ENCODE measurements at regions not wholly inside any gene's neighbourhood (a gene's known extent, or its start where the extent isn't known, plus 50 kb on each side); places are given as distances from the start of the nearest gene placed in this dataset.

DNA sequence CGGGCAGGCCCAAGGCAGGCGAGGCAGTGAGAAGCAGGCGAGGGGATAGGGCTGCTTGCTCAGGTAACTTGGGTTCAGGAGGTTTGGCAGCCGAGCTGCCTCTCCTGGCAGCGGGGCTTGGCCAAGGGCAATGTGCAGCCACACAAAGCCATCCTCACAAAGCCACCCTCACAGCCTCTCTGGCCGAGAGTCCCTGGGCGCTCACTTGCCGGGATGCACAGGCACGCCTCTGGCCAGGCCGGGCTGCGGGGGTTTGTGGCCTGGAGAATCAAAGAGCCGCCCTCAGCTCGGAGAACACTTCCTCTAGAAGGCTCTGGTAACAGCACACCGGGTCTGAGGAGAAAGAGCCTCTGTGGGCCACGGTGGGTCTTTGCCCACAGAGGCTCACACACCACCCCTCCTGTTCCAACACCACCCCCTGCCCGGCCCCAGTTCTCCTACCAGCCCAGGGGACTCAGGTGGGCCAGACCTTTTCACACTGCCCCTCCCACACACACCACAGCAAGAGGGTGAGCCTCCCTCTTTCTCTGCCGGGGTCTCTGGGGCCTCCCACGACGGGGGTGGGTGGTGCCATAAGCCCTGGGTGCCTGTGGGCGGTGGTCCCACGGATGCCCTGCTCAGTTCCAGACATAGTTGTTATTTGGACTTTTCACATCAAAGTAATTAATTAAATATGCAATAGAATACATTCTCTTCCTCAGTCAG lies 186.9 kb downstream of the ZFP36L2 start:
- Histone ChIP-seq H3K27ac (ENCODE audit: low read depth, low read length) (no peak overlapping the region), H3K4me3 (ENCODE audit: low read depth in 1 of 2, low read length in 2 of 2) (no peak overlapping the region), H3K9ac (ENCODE audit: low read length) (no peak overlapping the region), H3K9me3 (ENCODE audit: low read length) (no peaks in the 10 kb centered on the region), H3K4me1 (ENCODE audit: insufficient read depth, low read length) (peaks cover 16% of the 10 kb centered on the region), H3K36me3 (ENCODE audit: insufficient read depth, low read length) (no peaks in the 10 kb centered on the region), H3K27me3 (ENCODE audit: control insufficient read depth in 1 of 2, insufficient read depth in 2 of 2, low read length in 2 of 2) (no peaks in the 10 kb centered on the region)

DNA sequence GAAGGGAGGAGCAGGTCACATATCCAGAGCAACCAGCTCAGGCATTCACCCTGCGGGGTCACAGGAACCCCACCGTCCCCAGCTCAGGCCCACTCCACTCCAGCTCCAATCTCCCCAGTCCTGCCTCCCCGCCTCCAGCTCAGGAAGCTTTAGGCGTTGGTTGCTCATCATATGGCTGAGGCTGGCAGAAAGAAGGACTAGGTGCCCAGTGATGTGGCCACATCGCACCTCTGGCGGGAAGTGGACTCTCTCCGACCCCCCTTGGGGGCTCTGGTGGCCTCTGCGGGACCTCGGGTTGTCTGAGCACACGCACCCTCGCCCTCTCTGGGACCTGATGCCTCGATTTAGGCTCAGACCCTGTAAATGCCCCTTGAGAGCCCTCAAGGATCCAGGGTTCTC lies 187.7 kb downstream of the ZFP36L2 start:
- H3K9ac ChIP-seq (ENCODE audit: low read length), result no peak overlapping the region
- H3K27me3 ChIP-seq (ENCODE audit: control insufficient read depth in 1 of 2, insufficient read depth in 2 of 2, low read length in 2 of 2), result no peaks in the 10 kb centered on the region
- no peak overlapping the region for H3K27ac ChIP-seq (ENCODE audit: low read depth, low read length)
- H3K9me3 ChIP-seq (ENCODE audit: low read length), result no peaks in the 10 kb centered on the region
- no peaks in the 10 kb centered on the region for H3K36me3 ChIP-seq (ENCODE audit: insufficient read depth, low read length)
- H3K4me1 ChIP-seq (ENCODE audit: insufficient read depth, low read length), result peaks cover 16% of the 10 kb centered on the region
- H3K4me3 ChIP-seq (ENCODE audit: low read depth in 1 of 2, low read length in 2 of 2), result no peak overlapping the region

DNA sequence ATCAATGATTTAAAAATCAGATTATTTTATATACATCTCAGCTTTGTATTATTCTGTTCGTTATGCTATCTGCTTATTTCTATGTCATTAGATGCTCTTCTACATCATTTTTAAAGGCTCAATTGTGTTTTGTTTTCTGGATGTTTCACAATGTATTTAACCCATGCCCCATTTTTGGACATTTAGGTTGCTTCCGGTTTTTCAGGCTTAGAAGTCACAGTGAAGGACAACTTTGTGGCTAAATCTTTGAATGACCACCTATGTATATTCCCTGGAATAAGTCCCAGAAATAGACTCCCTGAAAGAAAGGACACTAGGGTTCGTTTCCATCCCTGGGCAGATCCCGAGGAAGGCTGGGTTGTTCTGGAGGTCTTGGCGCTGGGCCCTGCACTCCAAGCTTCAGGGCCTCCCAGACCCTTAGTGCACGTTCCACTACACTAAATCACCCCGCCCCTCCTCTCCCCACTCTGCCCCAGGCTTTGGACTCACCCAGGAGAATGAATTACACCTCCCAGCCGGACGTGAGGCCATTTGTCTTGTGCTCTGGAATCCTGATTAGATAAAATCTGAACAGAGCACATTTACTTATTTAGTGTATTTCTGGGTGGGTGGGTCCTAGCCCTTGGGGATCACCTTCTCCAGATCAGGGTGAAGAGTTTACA lies 188.2 kb downstream of the ZFP36L2 start:
- H3K36me3 ChIP-seq (ENCODE audit: insufficient read depth, low read length), result no peaks in the 10 kb centered on the region
- no peaks in the 10 kb centered on the region for H3K9me3 ChIP-seq (ENCODE audit: low read length)
- H3K27ac ChIP-seq (ENCODE audit: low read depth, low read length), result no peak overlapping the region
- no peak overlapping the region for H3K9ac ChIP-seq (ENCODE audit: low read length)
- no peaks in the 10 kb centered on the region for H3K27me3 ChIP-seq (ENCODE audit: control insufficient read depth in 1 of 2, insufficient read depth in 2 of 2, low read length in 2 of 2)
- no peak overlapping the region for H3K4me3 ChIP-seq (ENCODE audit: low read depth in 1 of 2, low read length in 2 of 2)
- peaks cover 14% of the 10 kb centered on the region for H3K4me1 ChIP-seq (ENCODE audit: insufficient read depth, low read length)

DNA sequence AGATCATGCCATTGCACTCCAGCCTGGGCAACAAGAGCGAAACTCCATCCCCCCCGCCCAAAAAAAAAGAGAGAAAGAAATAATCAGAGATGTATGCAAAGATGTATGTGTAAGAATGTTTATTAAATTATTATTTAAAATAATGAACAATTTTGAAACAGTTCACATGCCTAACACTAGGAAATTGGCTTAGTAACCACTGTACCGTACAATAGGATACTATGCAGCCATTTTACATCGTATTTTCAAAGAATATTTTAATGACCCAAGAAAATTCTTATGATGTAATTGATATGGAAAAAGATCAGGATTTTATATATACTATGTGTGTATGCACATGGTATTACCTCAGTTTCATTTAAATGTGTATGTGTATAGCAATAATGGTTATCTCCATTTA lies 190.5 kb downstream of the ZFP36L2 start:
- H3K27me3 ChIP-seq (ENCODE audit: control insufficient read depth in 1 of 2, insufficient read depth in 2 of 2, low read length in 2 of 2), result no peaks in the 10 kb centered on the region
- H3K9me3 ChIP-seq (ENCODE audit: low read length), result no peaks in the 10 kb centered on the region
- no peak overlapping the region for H3K4me3 ChIP-seq (ENCODE audit: low read depth in 1 of 2, low read length in 2 of 2)
- peaks cover 19% of the 10 kb centered on the region for H3K4me1 ChIP-seq (ENCODE audit: insufficient read depth, low read length)
- H3K27ac ChIP-seq (ENCODE audit: low read depth, low read length), result no peak overlapping the region
- H3K9ac ChIP-seq (ENCODE audit: low read length), result no peak overlapping the region
- no peaks in the 10 kb centered on the region for H3K36me3 ChIP-seq (ENCODE audit: insufficient read depth, low read length)

DNA sequence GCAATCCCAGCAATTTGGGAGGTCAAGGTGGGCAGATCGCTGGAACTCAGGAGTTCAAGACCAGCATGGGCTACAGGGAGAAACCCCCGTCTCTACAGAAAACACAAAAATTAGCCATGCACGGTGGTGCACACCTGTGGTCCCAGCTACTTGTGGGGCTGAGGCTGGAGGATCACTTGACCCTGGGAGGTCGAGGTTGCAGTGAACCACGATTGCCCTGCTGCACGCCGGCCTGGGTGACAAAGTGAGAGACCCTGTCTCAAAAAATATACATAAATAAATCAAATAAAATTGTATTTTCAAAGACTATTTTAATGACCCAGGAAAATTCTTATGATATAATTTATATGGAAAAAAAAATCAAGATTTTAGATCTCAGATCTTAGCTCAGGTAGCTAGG lies 191.5 kb downstream of the ZFP36L2 start:
- Histone ChIP-seq H3K27ac (ENCODE audit: low read depth, low read length) (no peak overlapping the region), H3K27me3 (ENCODE audit: control insufficient read depth in 1 of 2, insufficient read depth in 2 of 2, low read length in 2 of 2) (no peaks in the 10 kb centered on the region), H3K9ac (ENCODE audit: low read length) (no peak overlapping the region), H3K36me3 (ENCODE audit: insufficient read depth, low read length) (no peaks in the 10 kb centered on the region), H3K9me3 (ENCODE audit: low read length) (no peaks in the 10 kb centered on the region), H3K4me1 (ENCODE audit: insufficient read depth, low read length) (peaks cover 19% of the 10 kb centered on the region), H3K4me3 (ENCODE audit: low read depth in 1 of 2, low read length in 2 of 2) (no peak overlapping the region)

DNA sequence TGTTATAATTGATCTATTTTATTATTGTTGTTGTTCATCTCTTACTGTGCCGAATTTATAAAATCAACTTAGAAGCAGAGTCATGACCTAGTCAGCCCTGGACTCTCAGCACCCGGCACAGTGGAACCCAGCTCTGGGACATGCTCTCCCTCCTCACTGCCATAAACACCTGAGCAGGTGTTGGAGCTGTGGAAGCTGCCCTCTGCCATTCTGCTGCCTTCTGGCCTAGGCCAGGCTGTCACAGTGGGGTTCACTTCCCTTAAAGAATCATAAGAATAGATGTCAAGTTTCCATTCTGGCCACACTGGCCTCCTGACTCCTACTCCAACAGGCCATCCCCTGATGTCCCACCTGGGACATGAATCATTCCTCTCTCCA lies 192.2 kb downstream of the ZFP36L2 start:
- H3K4me3 ChIP-seq (ENCODE audit: low read depth in 1 of 2, low read length in 2 of 2), result no peak overlapping the region
- H3K27ac ChIP-seq (ENCODE audit: low read depth, low read length), result no peak overlapping the region
- no peaks in the 10 kb centered on the region for H3K27me3 ChIP-seq (ENCODE audit: control insufficient read depth in 1 of 2, insufficient read depth in 2 of 2, low read length in 2 of 2)
- peaks cover 19% of the 10 kb centered on the region for H3K4me1 ChIP-seq (ENCODE audit: insufficient read depth, low read length)
- no peak overlapping the region for H3K9ac ChIP-seq (ENCODE audit: low read length)
- no peaks in the 10 kb centered on the region for H3K36me3 ChIP-seq (ENCODE audit: insufficient read depth, low read length)
- H3K9me3 ChIP-seq (ENCODE audit: low read length), result no peaks in the 10 kb centered on the region

DNA sequence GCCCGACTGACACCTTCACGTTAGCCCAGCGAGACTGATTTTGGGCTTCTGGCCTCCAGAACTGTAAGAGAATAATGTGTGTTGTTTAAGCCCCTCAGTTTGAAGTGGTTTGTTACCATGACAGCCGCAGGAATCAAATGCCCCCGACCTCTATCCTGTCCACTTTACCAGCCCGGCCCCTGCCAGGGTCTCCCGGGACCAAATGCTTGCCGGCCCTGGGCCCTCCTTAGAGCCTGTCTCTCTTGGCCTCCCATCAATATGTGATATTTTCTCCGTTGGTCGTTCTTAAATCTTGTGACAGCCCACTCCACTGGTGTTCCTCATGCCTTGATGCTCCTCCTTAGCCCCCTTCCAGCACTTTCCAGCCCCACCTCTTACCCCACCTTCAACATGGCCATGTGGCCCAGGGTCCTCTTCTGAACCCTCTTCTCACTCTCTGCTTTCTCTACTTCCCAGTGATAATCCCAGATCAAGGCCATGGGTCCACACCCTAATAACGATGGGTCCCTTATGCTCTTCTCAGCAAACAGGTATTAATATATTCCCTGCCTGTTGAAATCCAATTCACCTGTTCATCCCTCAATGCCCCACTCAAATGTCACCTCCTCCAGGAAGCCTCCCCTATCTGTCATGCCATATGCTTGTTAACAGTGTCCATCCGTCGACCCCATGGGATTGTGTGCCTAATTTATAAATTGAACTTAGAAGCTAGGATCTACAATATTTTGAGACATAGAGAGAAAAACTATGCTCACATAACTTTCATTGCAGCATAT lies 192.8 kb downstream of the ZFP36L2 start:
- H3K4me1 ChIP-seq (ENCODE audit: insufficient read depth, low read length), result peaks cover 15% of the 10 kb centered on the region
- no peak overlapping the region for H3K9ac ChIP-seq (ENCODE audit: low read length)
- no peak overlapping the region for H3K4me3 ChIP-seq (ENCODE audit: low read depth in 1 of 2, low read length in 2 of 2)
- H3K27ac ChIP-seq (ENCODE audit: low read depth, low read length), result no peak overlapping the region
- no peaks in the 10 kb centered on the region for H3K36me3 ChIP-seq (ENCODE audit: insufficient read depth, low read length)
- no peaks in the 10 kb centered on the region for H3K9me3 ChIP-seq (ENCODE audit: low read length)
- H3K27me3 ChIP-seq (ENCODE audit: control insufficient read depth in 1 of 2, insufficient read depth in 2 of 2, low read length in 2 of 2), result no peaks in the 10 kb centered on the region

DNA sequence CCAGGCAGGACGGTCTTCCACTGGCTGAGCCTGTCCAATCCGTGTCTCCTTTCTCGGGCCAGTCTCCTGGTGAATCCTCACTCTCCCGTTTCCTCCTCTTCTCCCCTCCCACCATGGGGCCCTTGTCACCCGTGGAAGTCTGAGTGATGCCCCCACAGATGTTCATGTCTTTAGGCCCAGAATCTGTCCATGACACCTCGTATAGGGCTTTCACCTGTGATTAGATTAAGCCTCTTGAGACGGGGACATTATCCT lies 193.5 kb downstream of the ZFP36L2 start:
- Histone ChIP-seq H3K36me3 (ENCODE audit: insufficient read depth, low read length) (no peaks in the 10 kb centered on the region), H3K9me3 (ENCODE audit: low read length) (no peaks in the 10 kb centered on the region), H3K4me3 (ENCODE audit: low read depth in 1 of 2, low read length in 2 of 2) (no peak overlapping the region), H3K9ac (ENCODE audit: low read length) (no peak overlapping the region), H3K27ac (ENCODE audit: low read depth, low read length) (peak overlapping the region; percentile 12), H3K4me1 (ENCODE audit: insufficient read depth, low read length) (peaks cover 12% of the 10 kb centered on the region), H3K27me3 (ENCODE audit: control insufficient read depth in 1 of 2, insufficient read depth in 2 of 2, low read length in 2 of 2) (no peaks in the 10 kb centered on the region)

DNA sequence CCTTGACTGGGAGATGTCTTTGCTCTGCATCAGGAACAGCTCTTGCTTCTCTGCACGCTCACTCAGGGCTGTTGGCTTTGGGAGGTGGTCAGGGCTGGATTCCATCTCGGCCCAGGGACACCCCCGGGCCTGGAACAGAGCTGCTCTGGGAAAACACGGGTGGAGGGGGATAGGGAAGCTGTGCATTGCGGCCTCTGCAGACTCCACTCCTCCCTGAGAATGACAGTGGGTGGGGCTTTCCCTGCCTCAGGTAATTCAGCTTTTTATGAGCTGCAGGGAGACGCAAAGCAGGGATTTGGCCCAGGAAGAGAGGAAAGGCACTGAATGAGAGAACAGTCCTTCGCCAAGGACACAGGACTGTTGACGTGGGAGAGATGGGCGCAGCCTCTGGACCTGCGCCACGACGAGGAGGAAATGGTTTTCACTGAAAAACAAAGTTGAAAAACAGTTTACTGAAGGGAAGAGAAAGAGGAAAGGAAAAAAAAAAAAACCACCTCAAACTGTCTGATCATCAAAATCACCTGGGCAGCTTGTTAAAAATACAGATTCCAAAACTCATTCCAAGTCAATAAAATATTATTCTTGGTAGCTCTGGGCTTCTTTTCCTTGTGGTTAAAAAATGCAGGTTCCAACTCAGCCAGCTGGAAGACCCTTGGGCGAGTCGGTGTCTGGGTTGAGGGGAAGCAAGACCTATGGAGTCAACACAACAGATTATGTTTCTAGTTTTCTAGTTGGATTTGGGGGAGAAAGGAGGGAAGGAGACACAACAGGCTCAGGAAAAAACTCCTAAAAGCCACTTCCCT lies 194.0 kb downstream of the ZFP36L2 start:
- H3K4me3 ChIP-seq (ENCODE audit: low read depth in 1 of 2, low read length in 2 of 2), result no peak overlapping the region
- H3K9ac ChIP-seq (ENCODE audit: low read length), result no peak overlapping the region
- H3K27ac ChIP-seq (ENCODE audit: low read depth, low read length), result peak overlapping the region; percentile 20
- no peaks in the 10 kb centered on the region for H3K36me3 ChIP-seq (ENCODE audit: insufficient read depth, low read length)
- H3K27me3 ChIP-seq (ENCODE audit: control insufficient read depth in 1 of 2, insufficient read depth in 2 of 2, low read length in 2 of 2), result no peaks in the 10 kb centered on the region
- H3K4me1 ChIP-seq (ENCODE audit: insufficient read depth, low read length), result peaks cover 12% of the 10 kb centered on the region
- no peaks in the 10 kb centered on the region for H3K9me3 ChIP-seq (ENCODE audit: low read length)

DNA sequence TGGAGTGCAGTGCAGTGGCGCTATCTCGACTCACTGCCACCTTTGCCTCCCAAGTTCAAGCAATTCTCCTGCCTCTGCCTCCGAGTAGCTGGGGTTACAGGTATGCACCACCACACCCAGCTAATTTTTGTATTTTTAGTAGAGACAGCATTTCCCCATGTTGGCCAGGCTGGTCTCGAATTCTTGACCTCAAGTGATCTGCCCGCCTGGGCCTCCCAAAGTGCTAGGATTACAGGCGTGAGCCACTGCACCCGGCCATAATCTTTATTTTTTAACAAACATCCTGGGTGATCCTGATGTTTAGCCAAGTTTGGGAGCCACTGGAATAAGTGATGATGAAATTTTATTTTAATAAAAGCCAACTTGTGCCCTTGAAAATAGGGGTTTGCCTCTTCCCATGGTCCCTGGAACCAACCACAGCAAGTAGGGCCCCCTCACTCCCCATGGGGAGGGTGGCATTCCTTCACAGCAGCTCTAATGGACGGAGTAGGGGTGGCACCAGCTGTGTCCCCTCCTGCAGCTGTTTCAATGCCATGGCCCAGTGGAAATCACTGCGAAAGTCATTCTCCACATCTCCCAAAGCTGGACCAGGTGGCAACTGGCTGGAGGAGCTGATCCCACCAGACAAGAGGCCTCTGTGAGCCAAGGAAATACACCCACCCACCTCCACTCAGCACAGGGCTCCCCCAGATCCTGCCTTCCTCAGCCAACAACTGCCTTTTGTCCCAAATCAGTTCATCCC lies 194.8 kb downstream of the ZFP36L2 start:
- Histone ChIP-seq H3K4me1 (ENCODE audit: insufficient read depth, low read length) (peaks cover 12% of the 10 kb centered on the region), H3K9me3 (ENCODE audit: low read length) (no peaks in the 10 kb centered on the region), H3K9ac (ENCODE audit: low read length) (no peak overlapping the region), H3K36me3 (ENCODE audit: insufficient read depth, low read length) (no peaks in the 10 kb centered on the region), H3K27ac (ENCODE audit: low read depth, low read length) (peak overlapping the region; percentile 20), H3K4me3 (ENCODE audit: low read depth in 1 of 2, low read length in 2 of 2) (no peak overlapping the region), H3K27me3 (ENCODE audit: control insufficient read depth in 1 of 2, insufficient read depth in 2 of 2, low read length in 2 of 2) (no peaks in the 10 kb centered on the region)

Data from muscle layer of colon (tissue), 2 donors.